HG02763 (cell line): ENCODE measurements at regions not wholly inside any gene's neighbourhood (a gene's known extent, or its start where the extent isn't known, plus 50 kb on each side); places are given as distances from the start of the nearest gene placed in this dataset.
"Not testable (repeated sequence)": the region's sequence is repeated elsewhere in the genome, so short reads cannot be mapped to it uniquely, and the experiment has no call there.

Source experiments
- ATAC-seq: cut with Tn5 transposase; IDR thresholded peaks from one replicate; pipeline ENCODE4 v1.9.1; 2021; ENCODE audit warnings: mild to moderate bottlenecking, moderate library complexity; ENCODE audit not compliant: unreplicated experiment

DNA sequence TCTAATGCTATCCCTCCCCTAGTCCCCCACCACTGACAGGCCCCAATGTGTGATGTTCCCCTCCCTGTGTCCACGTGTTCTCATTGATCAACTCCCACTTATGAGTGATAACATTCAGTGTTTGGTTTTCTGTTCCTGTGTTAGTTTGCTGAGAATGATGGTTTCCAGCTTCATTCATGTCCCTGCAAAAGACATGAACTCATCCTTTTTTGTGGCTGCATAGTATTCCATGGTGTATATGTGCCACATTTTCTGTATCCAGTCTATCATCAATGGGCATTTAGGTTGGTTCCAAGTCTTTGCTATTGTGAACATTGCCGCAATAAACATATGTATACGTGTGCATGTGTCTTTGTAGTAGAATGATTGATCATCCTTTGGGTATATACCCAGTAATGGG lies 153.1 kb downstream of the OR13H1 start:
- not testable (repeated sequence) for ATAC-seq

DNA sequence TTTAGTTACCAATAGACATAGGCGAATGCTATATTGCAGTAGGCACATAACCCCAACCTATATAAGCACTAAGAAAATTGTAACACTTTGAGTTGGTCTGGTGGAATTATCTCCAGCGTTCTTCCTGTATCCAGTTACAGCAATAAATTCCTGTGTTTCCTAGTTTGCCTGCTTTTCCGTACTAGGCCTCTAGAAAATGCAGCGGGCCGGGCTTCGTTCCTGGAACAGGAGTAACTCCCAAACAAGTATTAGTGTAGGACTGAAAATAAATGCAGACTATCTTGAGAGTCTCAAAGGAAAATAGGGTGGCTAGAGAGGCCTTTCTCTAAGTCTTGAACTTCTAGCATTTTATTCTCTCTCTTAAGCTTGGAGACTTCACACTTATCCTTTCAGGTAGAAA lies 159.8 kb downstream of the OR13H1 start:
- ATAC-seq = no peak

GRCh38 chrX:131704136-131704695 lies 160.3 kb downstream of the OR13H1 start:
- peak; percentile 80 for ATAC-seq

DNA sequence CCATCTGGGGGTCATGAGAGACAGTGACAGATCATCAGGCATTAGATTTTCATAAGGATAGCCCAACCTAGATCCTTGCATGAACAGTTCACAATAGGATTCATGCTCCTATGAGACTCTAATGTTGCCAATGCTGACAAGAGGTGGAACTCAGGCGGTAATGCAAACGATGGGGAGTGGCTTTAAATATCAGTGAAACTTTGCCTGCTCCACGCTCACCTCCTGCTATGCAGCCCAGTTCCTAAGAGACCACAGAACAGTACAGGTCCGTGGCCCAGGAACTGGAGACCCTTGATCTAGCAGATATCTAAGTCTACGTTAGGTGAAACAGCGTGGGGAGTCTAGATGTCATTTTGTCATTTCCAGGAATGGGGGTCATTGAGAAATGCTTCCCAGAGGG lies 165.7 kb downstream of the OR13H1 start:
- no peak for ATAC-seq

GRCh38 chrX:131711478-131711867 lies 167.6 kb downstream of the OR13H1 start:
- ATAC-seq = no peak

DNA sequence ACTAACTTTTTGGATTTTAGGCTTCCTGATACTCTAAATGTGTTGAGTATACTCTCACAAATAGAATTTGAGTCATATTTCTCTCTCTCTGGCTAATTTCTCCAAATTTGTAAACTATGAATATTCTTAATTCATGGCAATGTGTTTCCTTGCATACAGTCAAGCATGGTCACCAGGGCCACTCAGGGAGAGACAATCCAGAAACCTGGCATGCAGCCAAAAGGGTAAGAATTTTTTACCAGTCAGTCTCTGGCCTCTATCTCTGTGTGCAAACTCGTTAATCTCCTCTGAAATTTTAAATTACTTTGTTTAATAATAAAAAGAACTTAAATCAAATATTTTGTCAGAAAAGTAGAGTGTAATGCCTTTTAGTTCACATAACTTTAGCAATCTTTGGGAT lies 179.8 kb downstream of the OR13H1 start:
- no peak for ATAC-seq

DNA sequence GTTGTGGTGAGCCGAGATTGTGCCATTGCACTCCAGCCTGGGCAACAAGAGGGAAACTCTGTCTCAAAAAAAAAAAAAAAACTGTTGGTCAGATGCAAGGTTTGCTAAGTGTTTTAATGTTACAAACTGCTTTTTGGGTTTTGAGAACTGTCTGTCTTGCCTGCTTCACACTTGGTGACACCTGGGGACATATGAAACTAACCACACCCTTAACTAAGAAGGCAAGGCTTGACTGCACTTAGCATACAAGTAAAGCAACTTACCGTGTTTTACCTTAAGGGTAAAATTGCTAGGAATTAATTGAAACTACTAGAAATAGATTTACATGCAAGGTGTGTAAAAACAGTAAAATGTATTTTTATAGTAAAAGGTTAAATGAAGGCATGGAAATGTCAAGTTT lies 180.4 kb downstream of the OR13H1 start:
- ATAC-seq = no peak

- no peak for ATAC-seq
These were observed 181.3 kb downstream of the OR13H1 start for GRCh38 chrX:131725001-131725654.

DNA sequence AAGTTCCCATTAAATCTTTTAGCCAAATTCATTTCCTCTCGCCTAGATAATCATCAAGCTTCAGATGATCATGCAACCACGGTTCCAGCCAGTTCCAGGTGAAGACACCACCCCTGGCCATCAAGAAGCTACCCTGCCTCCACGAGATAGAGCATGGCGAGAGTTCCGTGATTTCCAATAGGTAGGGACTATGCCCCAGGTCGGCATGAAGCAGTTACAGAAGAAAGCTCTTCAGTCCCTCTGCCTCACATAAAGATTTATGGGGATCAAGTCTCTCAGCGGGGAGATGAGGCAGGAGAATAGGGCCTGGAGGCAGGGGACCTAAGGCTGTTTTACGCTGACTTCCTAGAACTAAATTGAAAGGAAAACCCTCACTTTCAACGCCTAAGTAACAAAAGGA lies 183.9 kb downstream of the OR13H1 start:
- ATAC-seq = no peak

DNA sequence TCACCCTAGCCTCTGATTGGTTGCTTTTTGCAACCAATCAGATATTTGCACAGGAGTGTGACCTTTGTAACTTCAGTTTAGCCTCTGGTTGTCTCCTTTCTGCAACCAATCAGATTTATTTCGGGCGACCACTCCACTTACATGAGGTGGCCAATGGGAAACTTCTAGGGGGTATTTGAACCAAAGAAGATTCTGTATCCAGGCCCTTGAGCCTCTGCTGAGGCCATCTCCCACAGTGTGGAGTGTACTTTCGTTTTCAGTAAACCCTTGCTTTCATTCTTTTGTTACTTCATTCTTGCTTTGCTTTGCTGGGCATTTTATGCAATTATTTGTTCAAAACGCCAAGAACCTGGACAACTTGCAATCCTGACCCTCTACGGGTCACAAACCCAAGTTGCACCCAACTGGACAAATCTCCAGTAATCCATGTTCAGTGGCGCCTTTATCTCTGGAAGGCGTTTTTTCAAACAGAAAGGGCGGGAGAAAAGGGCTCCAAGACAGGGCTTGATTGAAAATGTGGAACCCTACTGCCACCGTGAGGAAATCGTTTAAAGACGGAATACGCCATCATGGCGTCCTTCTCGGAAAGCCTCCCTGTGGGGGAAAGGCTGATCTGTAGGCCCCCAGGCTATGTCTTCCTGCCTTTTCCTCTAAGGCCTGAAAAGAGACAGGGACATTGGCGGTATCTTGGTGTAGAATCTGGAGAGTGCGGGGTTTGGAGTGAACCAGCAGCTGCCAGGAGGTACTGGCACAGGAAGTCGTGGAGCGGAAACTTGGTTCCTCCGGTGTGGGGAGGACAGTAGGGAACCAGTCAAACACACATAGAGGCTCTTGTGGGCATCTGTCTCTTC lies 184.6 kb downstream of the OR13H1 start:
- ATAC-seq = peak; percentile 55

DNA sequence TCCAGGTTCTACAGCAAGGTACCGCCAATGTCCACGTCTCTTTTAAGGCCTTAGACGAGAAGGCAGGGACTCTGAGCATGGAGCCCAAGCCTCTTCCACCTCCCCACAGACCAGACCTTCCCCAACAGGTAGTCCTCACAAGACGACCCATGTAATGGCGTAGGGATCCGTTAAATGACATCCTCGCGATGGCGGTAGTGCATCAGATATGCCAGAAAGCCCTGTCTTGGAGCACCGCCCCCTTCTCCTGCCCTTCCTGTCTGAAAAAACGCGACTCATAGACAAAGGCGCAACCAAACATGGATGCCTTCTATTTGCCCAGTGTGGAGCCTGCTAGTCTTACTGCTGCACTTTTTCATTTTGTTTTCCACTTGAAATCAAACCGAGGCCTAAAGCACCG lies 185.4 kb downstream of the OR13H1 start:
- peak; percentile 52 for ATAC-seq

DNA sequence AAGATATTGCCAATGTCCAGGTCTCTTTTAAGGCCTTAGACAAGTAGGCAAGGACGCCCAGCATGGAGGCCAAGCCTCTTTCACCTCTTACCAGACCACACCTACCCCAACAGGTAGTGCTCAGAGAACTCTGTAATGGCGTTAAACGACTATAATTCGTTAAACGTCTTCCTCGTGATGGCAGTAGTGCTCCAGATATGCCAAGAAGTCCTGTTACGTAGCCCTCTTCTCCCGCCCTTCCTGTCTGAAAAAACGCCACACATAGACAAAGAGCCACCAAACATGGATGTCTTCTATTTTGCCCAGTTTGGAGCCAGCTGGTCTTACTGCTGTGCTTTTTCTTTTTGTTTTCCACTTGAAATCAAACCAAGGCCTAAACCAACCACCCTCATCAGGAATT lies 190.7 kb downstream of the OR13H1 start:
- peak; percentile 52 for ATAC-seq

GRCh38 chrX:131735127-131735526 lies 191.3 kb downstream of the OR13H1 start:
- no peak for ATAC-seq

GRCh38 chrX:131739823-131740222 lies 195.9 kb downstream of the OR13H1 start:
- no peak for ATAC-seq

GRCh38 chrX:131741103-131741581 lies 197.3 kb downstream of the OR13H1 start:
- ATAC-seq = peak; percentile 71

DNA sequence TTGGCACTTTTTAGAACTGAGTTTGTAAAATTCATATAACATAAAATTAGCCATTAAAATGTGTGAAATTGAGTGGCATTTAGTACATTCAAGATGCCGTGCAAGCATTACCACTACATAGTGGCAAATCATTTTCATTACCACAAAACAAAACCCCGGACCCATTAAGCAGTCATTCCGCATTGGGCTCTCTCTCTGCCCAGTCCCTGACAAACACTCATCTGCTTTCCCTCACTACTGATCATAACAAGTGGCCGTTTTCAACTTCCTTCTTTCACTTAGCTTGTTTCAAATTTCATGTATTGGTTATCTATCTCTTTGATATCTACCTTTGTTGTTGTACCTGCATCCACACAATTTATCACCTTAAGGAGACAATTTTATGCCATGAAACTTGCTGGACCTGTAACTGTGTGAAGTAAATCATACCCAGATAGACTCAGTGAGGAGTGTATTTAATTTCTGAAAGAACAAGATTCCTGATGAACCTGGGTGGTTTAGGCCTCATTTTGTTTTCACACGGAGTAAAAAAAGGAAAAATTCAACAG lies 202.1 kb downstream of the OR13H1 start:
- ATAC-seq = no peak

- ATAC-seq = peak; percentile 46
These were observed 202.7 kb downstream of the OR13H1 start for GRCh38 chrX:131746491-131746968.

DNA sequence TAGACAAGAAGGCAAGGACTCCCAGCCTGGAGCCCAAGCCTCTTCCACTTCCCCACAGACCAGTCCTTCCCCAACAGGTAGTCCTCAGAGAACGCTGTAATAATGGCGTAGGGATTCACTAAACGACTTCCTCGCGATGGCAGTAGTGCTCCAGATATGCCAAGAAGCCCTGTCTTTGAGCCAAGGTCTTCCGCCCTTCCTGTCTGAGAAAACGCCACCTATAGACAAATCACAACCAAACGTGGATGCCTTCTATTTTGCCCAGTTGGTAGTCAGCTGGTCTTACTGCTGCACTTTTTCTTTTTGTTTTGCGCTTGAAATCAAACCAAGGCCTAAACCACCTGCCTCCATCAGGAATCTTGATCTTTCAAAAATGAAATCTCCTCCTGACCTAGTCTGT lies 203.3 kb downstream of the OR13H1 start:
- peak; percentile 65 for ATAC-seq

DNA sequence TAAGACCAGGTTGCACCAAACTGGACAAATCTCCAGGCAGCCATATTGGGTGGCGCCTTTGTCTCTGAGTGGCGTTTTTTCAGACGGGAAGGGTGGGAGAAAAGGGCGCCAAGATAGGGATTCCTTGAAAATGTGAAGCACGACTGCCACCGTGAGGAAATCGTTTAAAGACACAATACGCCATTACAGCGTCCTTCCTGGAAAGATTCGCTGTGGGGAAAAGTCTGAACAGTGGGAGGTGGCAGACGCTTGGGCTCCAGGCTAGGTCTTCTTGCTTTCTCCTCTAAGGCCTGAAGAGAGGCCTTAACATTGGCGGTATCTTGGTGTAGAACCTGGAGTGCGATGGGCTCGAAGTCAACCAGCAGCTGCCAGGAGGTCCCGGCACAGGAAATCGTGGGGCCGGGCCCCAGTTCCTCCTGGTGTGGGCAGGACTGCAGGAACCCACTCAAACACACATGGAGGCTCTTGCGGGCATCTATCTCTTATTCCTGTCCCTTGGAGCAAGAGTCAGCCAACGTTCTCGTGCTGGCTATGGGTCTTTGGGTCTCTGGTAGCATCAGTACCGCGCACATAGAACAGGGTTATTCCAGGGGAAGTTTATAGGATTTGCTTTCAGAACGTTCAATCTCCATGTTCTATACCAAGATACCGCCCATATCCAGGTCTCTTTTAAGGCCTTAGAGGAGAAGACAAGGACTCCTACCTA lies 208.8 kb downstream of the OR13H1 start:
- peak; percentile 59 for ATAC-seq

DNA sequence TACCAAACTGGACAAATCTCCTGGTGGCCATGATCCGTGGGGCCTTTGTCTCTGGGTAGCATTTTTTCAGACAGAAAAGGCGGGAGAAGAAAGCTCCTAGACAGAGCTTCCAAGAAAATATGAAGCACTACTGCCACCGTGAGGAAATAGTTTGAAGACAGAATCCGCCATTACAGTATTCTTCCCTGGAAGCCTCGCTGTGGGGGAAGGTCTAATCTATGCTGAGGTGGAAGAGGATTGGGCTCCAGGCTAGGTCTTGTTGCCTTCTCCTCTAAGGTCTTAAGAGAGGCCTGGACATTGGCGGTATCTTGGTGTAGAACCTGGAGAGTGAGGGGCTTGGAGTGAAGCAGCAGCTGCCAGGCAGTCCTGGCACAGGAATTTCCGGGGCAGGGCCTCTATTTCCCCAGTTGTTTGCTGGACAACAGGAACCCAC lies 218.9 kb downstream of the OR13H1 start:
- peak; percentile 58 for ATAC-seq

GRCh38 chrX:131763674-131764073 lies 219.8 kb downstream of the OR13H1 start:
- ATAC-seq = peak; percentile 55
